CD14-positive monocyte (primary cell): ENCODE measurements at regions not wholly inside any gene's neighbourhood (a gene's known extent, or its start where the extent isn't known, plus 50 kb on each side); places are given as distances from the start of the nearest gene placed in this dataset.
A peak's percentile ranks its signal among the peaks of the same experiment; 100 is the strongest.

Source experiments
- DNase-seq, 3 donors: peaks; one replicate each; pipeline ENCODE4 v3.0.0-alpha.2; 2011 to 2022
- H2AFZ ChIP-seq: 2 replicates; pipeline ENCODE4 v1.6.0; 2012; ENCODE audit warnings: mild to moderate bottlenecking, low read depth, low read length, inconsistent platforms; ENCODE audit not compliant: insufficient read depth, poor library complexity, severe bottlenecking
- H3K27ac ChIP-seq, 2 donors: 1 replicate in 1 of 2; 2 replicates in 1 of 2; pipeline ENCODE4 v1.5.1; 2012 to 2013; ENCODE audit warnings: low read length in 2 of 2, control low read depth in 1 of 2, inconsistent platforms in 1 of 2, low read depth in 1 of 2, mild to moderate bottlenecking in 1 of 2
- H3K27me3 ChIP-seq, 2 donors: one replicate each; pipeline versions ENCODE4 v1.6.0 to v1.6.1; 2011 to 2013; ENCODE audit warnings: low read length in 2 of 2; ENCODE audit not compliant: control insufficient read depth in 2 of 2, insufficient read depth in 2 of 2
- H3K36me3 ChIP-seq, 2 donors: replicated peaks in 1 of 2; 1 replicate in 1 of 2; 2 replicates in 1 of 2; pipeline versions ENCODE4 v1.5.1 to v1.6.1; 2012 to 2013; ENCODE audit warnings: low read length in 2 of 2, control low read depth in 1 of 2, inconsistent platforms in 1 of 2, mild to moderate bottlenecking in 1 of 2; ENCODE audit not compliant: insufficient read depth in 2 of 2, control insufficient read depth in 1 of 2
- H3K4me1 ChIP-seq, 2 donors: 1 replicate in 1 of 2; 2 replicates in 1 of 2; pipeline versions ENCODE4 v1.5.1 to v1.6.1; 2012 to 2013; ENCODE audit warnings: low read length in 2 of 2, control low read depth in 1 of 2, inconsistent platforms in 1 of 2, mild to moderate bottlenecking in 1 of 2, moderate library complexity in 1 of 2; ENCODE audit not compliant: insufficient read depth in 2 of 2, control insufficient read depth in 1 of 2
- H3K4me2 ChIP-seq: replicated peaks from 2 replicates; pipeline ENCODE3; 2012; ENCODE audit warnings: low read length, moderate library complexity, mild to moderate bottlenecking; ENCODE audit not compliant: poor library complexity, severe bottlenecking; ENCODE audit errors: extremely low read depth
- H3K4me3 ChIP-seq, 3 experiments: fragments of 200-600 bp in 1 of 3; sonication (generic) in 1 of 3; replicated peaks in 1 of 3; 1 replicate in 2 of 3; 2 replicates in 1 of 3; pipeline ENCODE4 v1.5.1; 2011 to 2013; ENCODE audit warnings: low read length in 3 of 3, mild to moderate bottlenecking in 3 of 3, control low read depth in 2 of 3, low read depth in 2 of 3, inconsistent platforms in 1 of 3, moderate library complexity in 1 of 3
- H3K79me2 ChIP-seq: 2 replicates; pipeline ENCODE4 v1.6.0; 2012; ENCODE audit warnings: mild to moderate bottlenecking, control low read depth, inconsistent platforms, low read length, moderate library complexity; ENCODE audit not compliant: insufficient read depth
- H3K9ac ChIP-seq: 2 replicates; pipeline ENCODE4 v1.6.0; 2017; ENCODE audit warnings: low read length, mild to moderate bottlenecking; ENCODE audit not compliant: insufficient read depth, poor library complexity, severe bottlenecking
- H3K9me3 ChIP-seq, 2 donors: replicated peaks in 1 of 2; 1 replicate in 1 of 2; 2 replicates in 1 of 2; pipeline versions ENCODE4 v1.5.1 to v1.6.1; 2012 to 2013; ENCODE audit warnings: low read length in 2 of 2, control low read depth in 1 of 2; ENCODE audit not compliant: control insufficient read depth in 1 of 2, insufficient read depth in 1 of 2
- H4K20me1 ChIP-seq: 2 replicates; pipeline ENCODE4 v1.6.0; 2012; ENCODE audit warnings: mild to moderate bottlenecking, low read length, control low read depth, moderate library complexity; ENCODE audit not compliant: insufficient read depth
- H3K27ac Mint-ChIP-seq, 7 donors: one replicate each; pipeline ENCODE4 v1.8.0; 2020; ENCODE audit warnings: mild to moderate bottlenecking in 7 of 7, mixed read lengths in 7 of 7, moderate library complexity in 6 of 7, inconsistent platforms in 2 of 7
- H3K27me3 Mint-ChIP-seq, 3 donors: one replicate each; pipeline ENCODE4 v1.8.0; 2021 to 2022; ENCODE audit warnings: low read depth in 3 of 3, mild to moderate bottlenecking in 3 of 3, mixed read lengths in 3 of 3, moderate library complexity in 3 of 3, inconsistent platforms in 1 of 3
- H3K36me3 Mint-ChIP-seq, 2 donors: one replicate each; pipeline ENCODE4 v1.8.0; 2020; ENCODE audit warnings: mixed read lengths in 2 of 2, inconsistent platforms in 1 of 2, mild to moderate bottlenecking in 1 of 2
- H3K4me1 Mint-ChIP-seq: one replicate; pipeline ENCODE4 v1.8.0; 2020; ENCODE audit warnings: mild to moderate bottlenecking, mixed read lengths
- H3K4me3 Mint-ChIP-seq, 2 donors: one replicate each; pipeline ENCODE4 v1.8.0; 2020; ENCODE audit warnings: mild to moderate bottlenecking in 2 of 2, mixed read lengths in 2 of 2, moderate library complexity in 1 of 2
- H3K9me3 Mint-ChIP-seq, 7 donors: one replicate each; pipeline ENCODE4 v1.8.0; 2020 to 2022; ENCODE audit warnings: mixed read lengths in 7 of 7, mild to moderate bottlenecking in 6 of 7, moderate library complexity in 6 of 7, inconsistent platforms in 2 of 7
- CTCF ChIP-seq: fragments of 200-600 bp; IDR thresholded peaks from one replicate; pipeline ENCODE4 v1.8.0; 2022; ENCODE audit warnings: antibody characterized with exemption, mild to moderate bottlenecking
- WGBS: methylation state at CpG from one replicate; pipeline ENCODE4 v1.1.5; 2013; ENCODE audit warnings: missing lambda C conversion rate; ENCODE audit not compliant: insufficient coverage; 5-methylcytosine and 5-hydroxymethylcytosine counted together
- intact Hi-C, 2 donors: fragments of 100-400 bp; cut with micrococcal nuclease; formaldehyde crosslinking; loops; one replicate each; pipeline versions ENCODE4 v1.15.0 to v1.15.1; 2023

- intact Hi-C loops, result no loop called here
- Histone ChIP-seq H3K4me3 (no peak overlapping the region), H3K27ac (no peak overlapping the region), H2AFZ (no peak overlapping the region), H4K20me1 (no peaks in the 10 kb centered on the region), H3K79me2 (no peaks in the 10 kb centered on the region), H3K9ac (no peak overlapping the region), H3K9me3 (peaks cover 0 to 11% of the 10 kb centered on the region in 2 donors), H3K36me3 (no peaks in the 10 kb centered on the region), H3K4me1 (no peaks in the 10 kb centered on the region), H3K4me2 (no peak overlapping the region), H3K27me3 (no peaks in the 10 kb centered on the region)
- peaks cover 2 to 10% (median 6%) of the 10 kb centered on the region in 7 donors for H3K9me3 Mint-ChIP-seq
- no peak overlapping the region for H3K27ac Mint-ChIP-seq
- H3K4me3 Mint-ChIP-seq, result no peak overlapping the region
- peaks cover 0 to 2% (median 0%) of the 10 kb centered on the region in 3 donors for H3K27me3 Mint-ChIP-seq
- no peaks in the 10 kb centered on the region for H3K36me3 Mint-ChIP-seq
- H3K4me1 Mint-ChIP-seq, result no peaks in the 10 kb centered on the region
- DNase-seq, result no peak
- WGBS, result 79% methylated on average over 6 of the region's 8 CpGs
- TF ChIP-seq CTCF, result no peak
These were observed 110.8 kb upstream of the ARL4C start for GRCh38 chr2:234607691-234608090.

GRCh38 chr2:234606896-234607295 lies 110.0 kb upstream of the ARL4C start:
- Histone ChIP-seq H3K27me3 (no peaks in the 10 kb centered on the region), H2AFZ (no peak overlapping the region), H3K79me2 (no peaks in the 10 kb centered on the region), H3K36me3 (no peaks in the 10 kb centered on the region), H3K27ac (no peak overlapping the region), H4K20me1 (no peaks in the 10 kb centered on the region), H3K4me1 (no peaks in the 10 kb centered on the region), H3K9me3 (peaks cover 0 to 11% of the 10 kb centered on the region in 2 donors), H3K4me2 (no peak overlapping the region), H3K4me3 (no peak overlapping the region), H3K9ac (no peak overlapping the region)
- TF ChIP-seq CTCF, result no peak
- intact Hi-C loops, result no loop called here
- Mint-ChIP-seq H3K27me3 (peaks cover 0 to 2% (median 0%) of the 10 kb centered on the region in 3 donors), H3K4me3 (no peak overlapping the region), H3K27ac (no peak overlapping the region), H3K9me3 (peaks cover 1 to 10% (median 3%) of the 10 kb centered on the region in 7 donors), H3K4me1 (no peaks in the 10 kb centered on the region), H3K36me3 (no peaks in the 10 kb centered on the region)
- peak; percentile 2 to 37 (median 11) for DNase-seq
- 58% methylated on average over 6 of the region's 7 CpGs for WGBS
